ENCODE measurements at regions not wholly inside any gene's neighbourhood (a gene's known extent, or its start where the extent isn't known, plus 50 kb on each side); places are given as distances from the start of the nearest gene placed in this dataset.

GRCh38 chr2:9739531-9739964 lies 103.7 kb upstream of the TAF1B start:
- DNase-seq = no peak

DNA sequence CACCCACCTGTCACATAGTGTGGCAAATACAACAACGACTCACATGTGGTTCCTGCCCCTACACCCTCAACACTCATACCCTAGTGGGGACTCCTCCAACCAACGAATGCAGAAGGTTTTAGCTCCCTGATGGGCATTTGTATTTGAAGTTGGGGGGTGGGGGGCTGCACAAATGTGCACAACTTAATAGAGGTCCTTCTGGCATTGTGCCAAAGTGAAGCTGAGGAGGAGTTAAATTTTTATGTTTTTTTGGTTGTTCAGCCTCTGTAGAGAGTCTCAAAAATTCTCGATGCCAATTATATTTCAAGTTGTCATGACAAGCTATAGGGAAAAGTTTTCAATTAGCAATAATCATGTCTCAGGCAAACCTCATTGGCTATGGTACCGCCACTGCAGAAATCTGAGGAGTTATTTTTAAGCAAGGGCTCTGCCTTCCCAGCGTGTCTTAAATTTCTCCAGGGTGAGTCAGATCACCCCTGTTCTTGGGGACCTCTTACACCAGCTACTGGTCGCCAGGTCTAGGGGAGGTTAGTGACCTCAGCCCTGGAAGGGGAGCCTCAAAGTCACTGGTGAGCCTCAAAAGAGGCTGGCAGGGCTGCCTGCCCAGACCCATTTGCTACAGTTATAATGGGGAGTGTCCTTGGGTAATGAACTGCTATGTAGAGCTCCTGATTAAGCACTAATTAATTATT lies 102.7 kb upstream of the TAF1B start:
- no peak for DNase-seq

DNA sequence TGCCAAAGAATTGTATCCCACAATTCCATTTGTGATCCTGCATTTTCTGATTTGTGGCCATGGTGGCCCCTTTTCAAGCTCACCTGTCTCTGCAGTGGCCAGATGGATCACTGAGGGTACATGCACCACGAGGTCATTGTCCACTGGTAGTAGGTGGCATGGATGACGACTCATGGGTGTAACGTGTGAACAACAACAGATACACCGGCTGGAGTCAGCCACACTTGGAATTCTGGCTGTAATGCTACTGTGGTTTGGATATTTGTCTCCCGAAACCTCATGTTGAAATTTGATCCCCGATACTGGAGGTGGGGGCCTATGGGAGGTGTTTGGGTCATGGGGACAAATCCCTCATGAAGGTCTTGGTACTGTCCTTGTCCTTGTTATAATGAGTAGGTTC lies 102.2 kb upstream of the TAF1B start:
- DNase-seq = no peak

DNA sequence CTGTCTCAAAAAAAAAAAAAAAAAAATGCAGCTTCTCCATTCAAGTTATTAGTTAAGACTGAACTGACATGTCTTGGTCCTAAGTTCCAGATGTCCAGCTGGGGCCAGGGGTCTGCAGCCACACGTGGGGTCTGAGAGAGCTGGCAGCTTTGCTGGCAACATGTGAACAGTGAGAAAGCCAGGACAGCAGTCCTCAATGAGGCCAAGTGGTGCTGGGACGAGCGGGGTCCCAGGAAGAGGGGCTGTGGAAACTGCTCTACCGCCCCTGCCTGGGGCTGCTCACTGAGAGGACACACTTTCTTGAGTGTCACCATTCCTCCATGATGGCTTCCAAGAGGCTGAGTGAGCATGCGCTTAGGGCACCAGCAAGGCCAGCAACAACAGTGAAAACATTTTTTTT lies 100.7 kb upstream of the TAF1B start:
- no peak for DNase-seq

GRCh38 chr2:9744256-9745004 lies 98.8 kb upstream of the TAF1B start:
- DNase-seq = no peak

GRCh38 chr2:9745153-9745899 lies 97.9 kb upstream of the TAF1B start:
- no peak for DNase-seq

- no peak for DNase-seq
Observed at GRCh38 chr2:9747396-9747795, 95.9 kb upstream of the TAF1B start.

DNA sequence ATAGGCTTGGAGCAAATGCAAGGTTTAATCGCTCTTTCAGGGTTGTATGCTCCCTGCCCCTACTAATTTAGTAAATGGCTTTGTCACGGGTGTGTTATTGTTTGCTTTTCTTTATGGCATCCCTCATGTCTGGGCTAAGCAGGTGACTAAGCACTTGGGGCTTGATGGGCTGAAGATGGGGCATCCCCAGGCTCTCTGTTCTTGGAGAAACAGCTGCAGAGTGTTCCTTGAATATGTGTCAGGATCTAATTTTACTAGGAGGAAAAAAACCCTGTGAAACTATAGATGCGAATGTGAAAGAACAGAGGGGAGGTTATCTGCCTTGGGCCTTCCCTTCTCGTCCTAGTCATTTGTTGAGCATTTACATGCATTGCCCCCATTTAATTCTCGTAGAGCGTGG lies 94.7 kb upstream of the TAF1B start:
- DNase-seq = no peak

DNA sequence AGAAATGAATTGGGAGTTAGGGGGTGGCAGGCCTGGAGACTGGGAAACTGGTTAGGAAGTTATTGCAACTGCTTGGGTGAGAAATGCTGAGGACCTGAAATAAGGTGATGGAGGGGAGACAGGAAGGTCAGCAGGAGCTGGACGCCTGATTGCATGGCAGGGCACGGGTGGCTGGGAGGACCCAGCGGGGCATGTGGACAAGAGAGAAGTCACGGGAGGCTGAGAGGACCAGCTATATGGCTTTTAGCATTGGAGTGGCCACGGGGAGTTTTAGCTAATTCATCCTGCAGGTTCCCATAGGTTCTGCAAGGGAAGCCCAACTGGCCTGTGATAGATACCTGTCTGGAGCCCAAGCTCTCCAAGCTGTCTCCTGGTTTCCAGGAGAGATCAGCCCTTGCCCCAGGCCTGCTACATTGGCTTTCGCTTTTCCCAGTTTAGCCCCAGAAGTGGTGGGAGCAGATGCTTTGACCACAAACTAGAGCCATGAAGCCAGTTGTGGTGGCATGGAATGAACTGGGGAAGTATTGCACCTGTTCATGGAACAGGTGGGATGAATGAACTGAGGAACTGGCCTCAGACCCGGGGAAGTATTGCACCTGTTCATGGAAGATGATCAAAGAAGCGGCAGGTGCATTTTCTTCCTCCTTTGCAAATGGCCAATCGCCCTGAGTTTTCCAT lies 93.6 kb upstream of the TAF1B start:
- DNase-seq = no peak

- DNase-seq = no peak
Observed at GRCh38 chr2:9750224-9751215, 92.8 kb upstream of the TAF1B start.

DNA sequence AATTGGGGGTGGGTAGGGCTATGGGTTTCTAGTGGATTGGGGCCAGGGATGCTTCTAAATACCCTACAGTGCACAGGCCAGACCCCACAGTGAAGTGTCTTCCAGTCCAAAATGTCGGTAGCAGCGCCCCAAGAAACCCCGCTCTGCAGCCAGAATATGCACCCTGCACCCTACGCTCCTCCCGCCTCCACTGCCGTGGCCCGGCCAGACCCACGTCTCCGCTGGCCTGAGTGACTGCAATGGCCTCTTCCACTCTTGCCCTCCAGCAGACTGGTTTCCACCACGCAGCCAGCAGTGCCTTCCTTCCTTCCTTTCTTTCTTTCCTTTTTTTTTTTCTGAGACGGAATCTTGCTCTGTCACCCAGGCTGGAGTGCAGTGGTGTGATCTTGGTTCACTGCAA lies 91.4 kb upstream of the TAF1B start:
- no peak for DNase-seq

DNA sequence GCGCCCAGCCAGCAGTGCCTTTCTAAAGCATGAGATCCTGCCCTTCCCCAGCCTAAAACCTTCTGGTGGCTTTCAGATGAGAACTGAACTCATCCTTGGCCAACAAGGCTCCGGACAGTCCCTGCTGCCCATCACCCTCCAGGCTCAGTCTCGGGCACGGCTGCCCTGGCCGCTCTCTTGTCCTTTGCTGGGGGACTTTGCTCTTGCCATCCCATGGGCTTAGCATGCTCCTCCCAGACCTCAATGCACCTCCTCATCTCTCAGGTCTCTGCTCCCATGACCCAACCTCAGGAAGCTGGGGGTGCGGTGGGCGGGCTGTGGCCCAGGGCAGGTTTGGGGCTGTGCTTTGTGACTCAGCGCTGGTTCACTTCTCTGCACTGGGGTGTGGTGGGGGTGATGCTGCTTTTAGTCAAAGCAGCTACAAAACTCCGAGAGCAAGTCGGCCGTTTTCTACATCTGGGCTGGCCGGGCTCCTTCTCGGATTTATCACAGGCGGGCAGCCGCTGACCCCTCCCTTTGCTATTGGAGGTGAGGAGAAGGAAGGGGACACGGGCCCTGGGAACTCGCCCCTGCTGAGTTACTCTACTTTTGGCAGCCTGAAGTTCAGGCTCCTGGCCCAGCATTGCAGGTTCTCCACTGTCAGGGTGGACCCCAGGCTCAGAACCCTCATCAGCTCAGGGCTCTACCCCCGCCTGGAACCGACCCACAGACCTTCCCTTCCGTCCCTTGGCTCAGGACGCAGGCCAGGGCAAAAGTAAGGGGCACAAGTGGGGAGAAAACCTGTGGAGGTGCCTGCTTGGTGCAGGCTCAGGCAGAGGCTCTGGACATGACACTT lies 90.6 kb upstream of the TAF1B start:
- no peak for DNase-seq

DNA sequence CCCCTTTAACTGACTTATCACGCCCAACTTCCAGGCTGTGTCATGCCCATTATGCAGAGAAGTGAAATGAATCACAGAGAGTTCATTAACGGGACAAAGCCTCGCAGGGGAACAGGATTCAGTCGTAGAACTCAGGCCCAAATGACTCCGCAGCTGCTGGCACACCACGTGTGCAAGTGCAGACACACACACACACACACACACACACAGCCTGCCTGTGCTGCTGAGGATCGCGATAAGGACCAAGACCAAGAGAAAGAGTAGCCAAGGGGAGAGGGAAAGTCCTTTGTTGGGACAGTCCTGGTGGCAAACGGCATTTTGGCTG lies 90.0 kb upstream of the TAF1B start:
- no peak for DNase-seq

DNA sequence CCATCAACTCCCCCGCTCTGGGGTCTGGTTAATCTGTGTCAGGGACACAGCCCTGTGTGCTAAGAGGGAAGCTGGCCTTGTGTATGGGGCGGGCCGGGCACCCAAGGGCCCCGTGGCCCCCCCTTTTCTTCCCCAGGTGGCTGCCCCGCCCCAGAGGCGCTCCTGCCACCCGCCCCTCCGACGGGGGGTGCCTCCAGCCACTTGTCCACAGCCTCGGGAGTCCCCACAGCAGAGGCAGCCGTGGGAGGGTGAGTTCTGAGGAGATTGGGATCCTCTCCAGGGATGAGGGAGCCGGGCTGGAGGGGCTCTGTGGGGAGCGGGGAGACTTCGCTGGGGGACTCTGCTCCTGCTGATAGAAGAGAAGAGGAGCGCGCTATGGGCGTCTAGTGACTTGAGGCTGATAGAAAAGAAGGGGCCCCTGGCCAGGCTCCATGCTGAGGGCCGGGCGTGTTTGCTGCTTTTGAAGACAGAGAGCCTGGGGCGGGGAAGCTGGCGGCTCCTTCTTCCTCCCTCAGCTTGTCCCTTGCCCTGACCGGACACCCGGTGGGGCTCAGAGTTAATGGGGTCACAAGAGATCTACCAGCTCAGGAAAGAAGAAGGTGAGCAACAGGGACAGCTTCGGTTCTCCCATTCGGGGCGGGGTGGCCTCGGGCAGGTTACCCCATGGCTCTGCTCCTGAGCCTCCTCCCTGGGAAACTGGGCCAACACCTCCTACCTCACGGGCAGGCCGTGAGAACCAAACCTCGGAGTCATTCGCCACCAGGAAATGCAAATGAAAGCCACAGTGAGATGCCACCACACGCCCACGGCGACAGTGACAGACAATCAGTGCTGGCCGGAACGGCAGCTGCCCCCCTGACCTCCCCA lies 89.4 kb upstream of the TAF1B start:
- DNase-seq = no peak

DNA sequence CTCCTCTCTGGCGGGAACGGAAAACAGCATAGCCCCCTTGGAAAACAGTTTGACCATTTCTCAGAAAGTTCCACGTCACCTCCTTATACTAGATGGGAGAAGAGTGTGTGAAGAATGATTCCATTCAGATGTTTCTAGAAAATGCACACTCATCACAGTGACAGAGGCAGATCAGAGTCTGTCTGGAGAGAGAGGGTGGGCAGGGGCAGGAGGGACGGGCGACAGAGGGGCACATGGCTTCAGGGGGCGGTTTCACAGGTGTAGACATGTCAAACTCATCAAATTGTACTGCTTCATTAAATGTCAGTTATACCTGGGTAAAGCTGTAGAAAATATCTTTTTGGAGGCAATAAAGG lies 88.8 kb upstream of the TAF1B start:
- no peak for DNase-seq

GRCh38 chr2:9755008-9755407 lies 88.3 kb upstream of the TAF1B start:
- DNase-seq = no peak

DNA sequence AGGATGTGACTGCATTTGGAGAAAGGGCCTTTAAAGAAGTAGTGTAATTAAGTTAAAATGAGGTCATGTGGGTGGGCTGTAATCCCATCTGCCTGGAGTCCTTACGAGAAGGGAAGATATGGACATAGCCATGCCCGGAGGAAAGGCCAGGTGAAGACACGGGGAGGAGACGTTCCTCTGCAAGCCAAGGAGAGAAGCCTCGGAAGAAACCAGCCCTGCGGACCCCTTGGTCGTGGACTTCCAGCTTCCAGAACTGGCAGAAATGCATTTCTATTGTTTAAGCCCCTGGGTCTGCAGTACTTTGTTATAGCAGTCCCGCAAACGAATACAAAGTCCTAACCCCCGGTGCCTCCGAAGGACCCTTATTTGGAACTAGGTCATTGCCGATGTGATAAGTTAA lies 87.6 kb upstream of the TAF1B start:
- DNase-seq = no peak

- no peak for DNase-seq
Observed at GRCh38 chr2:9756692-9757250, 86.5 kb upstream of the TAF1B start.

GRCh38 chr2:9757501-9758264 lies 85.6 kb upstream of the TAF1B start:
- no peak for DNase-seq
